PC-3 (cell line): ENCODE measurements at regions not wholly inside any gene's neighbourhood (a gene's known extent, or its start where the extent isn't known, plus 50 kb on each side); places are given as distances from the start of the nearest gene placed in this dataset.

Experiments used
- ATAC-seq: fragments of 200-7000 bp; cut with Tn5 transposase; 2 replicates; pipeline ENCODE4 v1.9.1; 2020; ENCODE audit warnings: mild to moderate bottlenecking, moderate library complexity
- BruUV-seq: library from RNA; stranded (reverse); fragments of 400-500 nt; replicated peaks from 2 replicates; lab custom pipeline; 2021; lab: Mats Ljungman, UMichigan
- CTCF ChIA-PET: fragments of 300-600 bp; sonication (Branson Sonifier 250); formaldehyde crosslinking; loops from one replicate; lab custom pipeline; 2022; ENCODE audit warnings: antibody characterized with exemption; lab: Charles Lee
- POLR2A ChIA-PET: fragments of 300-600 bp; sonication (Branson Sonifier 250); formaldehyde crosslinking; loops from one replicate; lab custom pipeline; 2022; ENCODE audit warnings: antibody characterized with exemption; ENCODE audit not compliant: unreplicated experiment; lab: Charles Lee
- DNase-seq: peaks from one replicate; pipeline ENCODE4 v3.0.0-alpha.2; 2015
- H2AFZ ChIP-seq: fragments of 300-600 bp; sonication (generic); 2 replicates; pipeline ENCODE4 v1.6.0; 2016; ENCODE audit warnings: antibody characterized with exemption, low read length
- H3F3A ChIP-seq: fragments of 300-600 bp; sonication (generic); one replicate; pipeline ENCODE4 v1.6.0; 2017; ENCODE audit warnings: antibody characterized with exemption, low read length, control low read depth, mild to moderate bottlenecking; ENCODE audit not compliant: unreplicated experiment
- H3K27ac ChIP-seq: fragments of 300-600 bp; sonication (generic); 2 replicates; pipeline ENCODE4 v1.5.1; 2016; ENCODE audit warnings: mild to moderate bottlenecking, low read length
- H3K27me3 ChIP-seq: fragments of 300-600 bp; sonication (generic); 2 replicates; pipeline ENCODE4 v1.6.1; 2016; ENCODE audit warnings: low read length, mixed read lengths
- H3K36me3 ChIP-seq: fragments of 300-600 bp; sonication (generic); 2 replicates; pipeline ENCODE4 v1.6.1; 2016; ENCODE audit warnings: low read depth, mixed run types, low read length, mixed read lengths
- H3K4me1 ChIP-seq: fragments of 300-600 bp; sonication (generic); 2 replicates; pipeline ENCODE4 v1.5.1; 2016; ENCODE audit warnings: low read length; ENCODE audit not compliant: insufficient read depth
- H3K4me2 ChIP-seq: fragments of 300-600 bp; sonication (generic); 2 replicates; pipeline ENCODE4 v1.6.0; 2016; ENCODE audit warnings: low read length
- H3K4me3 ChIP-seq: fragments of 300-600 bp; sonication (generic); 2 replicates; pipeline ENCODE4 v1.5.1; 2016; ENCODE audit warnings: mild to moderate bottlenecking, low read length, mixed read lengths
- H3K79me2 ChIP-seq: fragments of 300-600 bp; sonication (generic); 2 replicates; pipeline ENCODE4 v1.6.1; 2017; ENCODE audit warnings: low read length, mixed read lengths
- H3K9ac ChIP-seq: fragments of 300-600 bp; sonication (generic); 2 replicates; pipeline ENCODE4 v1.6.0; 2016; ENCODE audit warnings: mild to moderate bottlenecking, low read length
- H3K9me2 ChIP-seq: fragments of 300-600 bp; sonication (generic); replicated peaks from 2 replicates; pipeline ENCODE4 v1.6.1; 2016; ENCODE audit warnings: mixed run types, low read length, mixed read lengths
- H3K9me3 ChIP-seq: fragments of 300-600 bp; sonication (generic); 2 replicates; pipeline ENCODE4 v1.6.1; 2016; ENCODE audit warnings: low read length, mixed read lengths
- H4K20me1 ChIP-seq: fragments of 300-600 bp; sonication (generic); 2 replicates; pipeline ENCODE4 v1.6.1; 2016; ENCODE audit warnings: low read length, mixed read lengths
- CTCF ChIP-seq: fragments of 300-600 bp; sonication (generic); conservative IDR thresholded peaks from 2 replicates; pipeline ENCODE4 v1.5.1; 2017; ENCODE audit warnings: antibody characterized with exemption, low read depth, mild to moderate bottlenecking, low read length
- EZH2 ChIP-seq: fragments of 300-600 bp; sonication (generic); IDR thresholded peaks from one replicate; pipeline ENCODE4 v1.6.1; 2017; ENCODE audit warnings: antibody characterized with exemption, mild to moderate bottlenecking, low read length; ENCODE audit not compliant: unreplicated experiment
- EZH2phosphoT487 ChIP-seq: fragments of 300-600 bp; sonication (generic); IDR thresholded peaks from 2 replicates; pipeline ENCODE4 v1.6.1; 2018; ENCODE audit warnings: mild to moderate bottlenecking, antibody characterized with exemption, low read length, borderline replicate concordance
- intact Hi-C: fragments of 100-400 bp; cut with micrococcal nuclease; formaldehyde crosslinking; loops from 2 replicates; pipeline ENCODE4 v1.9.0; 2023

- POLR2A ChIA-PET = no interaction called here
- Histone ChIP-seq H3K4me1 (no peaks in the 10 kb centered on the region), H3K27ac (no peak overlapping the region), H4K20me1 (no peaks in the 10 kb centered on the region), H3K9me2 (no peaks in the 10 kb centered on the region), H3K27me3 (no peaks in the 10 kb centered on the region), H3K36me3 (no peaks in the 10 kb centered on the region), H3K4me2 (no peak overlapping the region), H3K9me3 (no peaks in the 10 kb centered on the region), H3K79me2 (no peaks in the 10 kb centered on the region), H2AFZ (no peak overlapping the region), H3F3A (no peaks in the 10 kb centered on the region), H3K9ac (no peak overlapping the region), H3K4me3 (no peak overlapping the region)
- DNase-seq (no peak), ATAC-seq (no peak)
- CTCF ChIA-PET = no interaction called here
- TF ChIP-seq EZH2 (no peak), CTCF (no peak), EZH2phosphoT487 (no peak)
- no TSS peak for BruUV-seq
- intact Hi-C loops = no loop called here
These were observed 154.2 kb downstream of the SUCLA2 start for GRCh38 chr13:47846886-47847285.

- intact Hi-C loops = no loop called here
- Histone ChIP-seq H3K27me3 (no peaks in the 10 kb centered on the region), H3K4me2 (no peak overlapping the region), H3K4me3 (no peak overlapping the region), H2AFZ (no peak overlapping the region), H3K9ac (no peak overlapping the region), H3K27ac (no peak overlapping the region), H3K9me2 (no peaks in the 10 kb centered on the region), H3K79me2 (no peaks in the 10 kb centered on the region), H3F3A (no peaks in the 10 kb centered on the region), H3K9me3 (no peaks in the 10 kb centered on the region), H4K20me1 (no peaks in the 10 kb centered on the region), H3K36me3 (no peaks in the 10 kb centered on the region), H3K4me1 (no peaks in the 10 kb centered on the region)
- CTCF ChIA-PET = no interaction called here
- DNase-seq (no peak), ATAC-seq (no peak)
- BruUV-seq = no TSS peak
- POLR2A ChIA-PET = no interaction called here
- TF ChIP-seq EZH2 = no peak
- TF ChIP-seq EZH2phosphoT487 = no peak
- TF ChIP-seq CTCF = no peak
These were observed 155.1 kb downstream of the SUCLA2 start for GRCh38 chr13:47845981-47846380.

- Histone ChIP-seq H3K4me3 (no peak overlapping the region), H3F3A (no peaks in the 10 kb centered on the region), H3K4me2 (no peak overlapping the region), H3K27ac (no peak overlapping the region), H3K9ac (no peak overlapping the region), H3K36me3 (no peaks in the 10 kb centered on the region), H4K20me1 (no peaks in the 10 kb centered on the region), H3K27me3 (no peaks in the 10 kb centered on the region), H3K79me2 (no peaks in the 10 kb centered on the region), H3K4me1 (no peaks in the 10 kb centered on the region), H2AFZ (no peak overlapping the region), H3K9me2 (no peaks in the 10 kb centered on the region), H3K9me3 (no peaks in the 10 kb centered on the region)
- DNase-seq = no peak
- POLR2A ChIA-PET = no interaction called here
- no TSS peak for BruUV-seq
- ATAC-seq = no peak
- intact Hi-C loops = no loop called here
- CTCF ChIA-PET = no interaction called here
- TF ChIP-seq EZH2phosphoT487 = no peak
- TF ChIP-seq EZH2 = no peak
- TF ChIP-seq CTCF = no peak
These were observed 158.1 kb downstream of the SUCLA2 start for GRCh38 chr13:47843005-47843404.
